D721Med (cell line): ENCODE measurements at regions not wholly inside any gene's neighbourhood (a gene's known extent, or its start where the extent isn't known, plus 50 kb on each side); places are given as distances from the start of the nearest gene placed in this dataset.

Experiments used
- DNase-seq: peaks from one replicate; pipeline ENCODE4 v3.0.0; 2011; ENCODE audit warnings: low spot score; ENCODE audit not compliant: insufficient read length
- FAIRE-seq: peaks from 2 replicates; lab custom pipeline; 2011; peaks lifted over from hg19 to GRCh38; lab: Jason Lieb, UNC
- TF ChIP-seq, protein P1 (sequence below): IDR thresholded peaks from 2 replicates; pipeline ENCODE4 v1.5.1; 2012; ENCODE audit warnings: mild to moderate bottlenecking, control low read depth; ENCODE audit not compliant: insufficient read depth; ENCODE audit errors: missing control alignments

DNA sequence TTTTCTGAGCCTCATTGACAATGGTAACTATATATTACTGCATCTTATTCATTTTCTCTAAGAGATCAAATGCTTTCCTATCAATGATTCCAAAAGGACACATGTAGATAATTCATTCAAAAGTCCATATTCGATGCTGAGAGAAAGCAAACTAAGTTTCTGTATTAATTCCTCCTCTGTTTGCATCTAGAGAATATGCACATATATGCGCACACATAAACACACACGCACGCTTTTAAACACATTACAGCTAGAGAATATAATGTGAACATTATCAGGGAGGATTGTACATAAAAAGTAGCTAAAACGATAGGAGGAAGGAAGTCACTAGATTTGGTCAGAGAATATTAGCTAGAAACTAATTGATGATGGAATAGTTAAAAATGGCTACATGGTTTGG, 379.0 kb upstream of the NETO1 start:
- FAIRE-seq = peak; percentile 99
- DNase-seq = no peak
- TF ChIP-seq, protein P1, sequence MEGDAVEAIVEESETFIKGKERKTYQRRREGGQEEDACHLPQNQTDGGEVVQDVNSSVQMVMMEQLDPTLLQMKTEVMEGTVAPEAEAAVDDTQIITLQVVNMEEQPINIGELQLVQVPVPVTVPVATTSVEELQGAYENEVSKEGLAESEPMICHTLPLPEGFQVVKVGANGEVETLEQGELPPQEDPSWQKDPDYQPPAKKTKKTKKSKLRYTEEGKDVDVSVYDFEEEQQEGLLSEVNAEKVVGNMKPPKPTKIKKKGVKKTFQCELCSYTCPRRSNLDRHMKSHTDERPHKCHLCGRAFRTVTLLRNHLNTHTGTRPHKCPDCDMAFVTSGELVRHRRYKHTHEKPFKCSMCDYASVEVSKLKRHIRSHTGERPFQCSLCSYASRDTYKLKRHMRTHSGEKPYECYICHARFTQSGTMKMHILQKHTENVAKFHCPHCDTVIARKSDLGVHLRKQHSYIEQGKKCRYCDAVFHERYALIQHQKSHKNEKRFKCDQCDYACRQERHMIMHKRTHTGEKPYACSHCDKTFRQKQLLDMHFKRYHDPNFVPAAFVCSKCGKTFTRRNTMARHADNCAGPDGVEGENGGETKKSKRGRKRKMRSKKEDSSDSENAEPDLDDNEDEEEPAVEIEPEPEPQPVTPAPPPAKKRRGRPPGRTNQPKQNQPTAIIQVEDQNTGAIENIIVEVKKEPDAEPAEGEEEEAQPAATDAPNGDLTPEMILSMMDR = no peak

DNA sequence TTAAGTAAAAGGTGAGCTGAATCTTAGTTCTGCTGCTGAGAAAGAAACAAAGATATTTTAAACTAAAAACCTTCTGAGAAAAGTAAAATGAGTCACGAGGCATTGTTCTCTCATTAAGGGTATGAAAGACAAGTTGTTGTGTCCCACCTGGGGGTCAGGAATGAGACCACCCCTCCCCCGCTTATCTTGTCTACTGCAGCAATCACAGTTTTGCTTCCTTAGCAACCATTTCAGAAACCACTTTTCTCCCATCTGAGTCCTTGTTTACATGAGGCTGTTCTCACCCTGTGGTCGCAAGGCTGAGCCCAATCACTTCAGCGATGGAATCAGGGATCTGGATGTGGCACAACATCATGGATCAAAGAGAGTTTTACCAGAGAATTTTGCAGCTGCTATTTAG, 377.6 kb upstream of the NETO1 start:
- FAIRE-seq (no peak), DNase-seq (no peak)
- TF ChIP-seq, protein P1 = no peak

DNA sequence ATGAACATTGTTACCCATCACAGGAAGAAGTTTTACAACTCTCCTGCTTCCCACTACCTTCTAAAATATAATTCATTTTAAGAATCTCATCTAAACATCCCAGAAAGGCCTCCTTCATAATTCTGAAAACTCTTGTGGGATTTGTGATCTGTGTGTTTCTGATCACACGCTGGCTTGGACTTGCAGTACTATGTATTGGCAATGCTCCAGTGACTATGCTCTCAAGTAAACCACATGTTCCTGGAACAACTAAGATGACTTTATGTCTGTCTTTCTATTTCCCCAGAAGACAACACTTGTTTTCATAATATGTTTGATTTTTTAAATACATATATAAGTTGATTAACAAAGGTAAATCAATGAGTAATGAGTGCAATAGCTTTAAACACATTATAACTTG, 376.6 kb upstream of the NETO1 start:
- FAIRE-seq (peak; percentile 98), DNase-seq (no peak)
- TF ChIP-seq, protein P1 = no peak

DNA sequence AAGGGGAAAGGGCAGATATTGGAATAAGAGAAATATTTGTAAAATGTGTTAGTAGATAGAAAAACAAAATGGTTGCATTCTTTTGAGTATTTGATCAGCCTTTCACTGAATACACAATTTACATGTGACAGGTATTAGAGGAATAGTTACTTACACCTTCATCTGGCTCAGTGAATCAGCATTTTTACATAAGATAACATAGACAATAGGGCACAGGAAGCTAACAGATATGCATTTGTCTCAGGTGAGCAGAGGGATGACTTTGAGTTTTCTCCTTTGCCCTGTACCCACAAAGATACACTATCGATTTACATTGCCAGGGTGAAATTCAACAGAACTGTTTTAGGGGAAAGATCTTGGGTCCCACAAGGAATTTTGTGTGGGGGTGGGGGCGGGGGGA, 373.1 kb upstream of the NETO1 start:
- TF ChIP-seq, protein P1 = no peak
- DNase-seq = no peak
- peak; percentile 99 for FAIRE-seq

DNA sequence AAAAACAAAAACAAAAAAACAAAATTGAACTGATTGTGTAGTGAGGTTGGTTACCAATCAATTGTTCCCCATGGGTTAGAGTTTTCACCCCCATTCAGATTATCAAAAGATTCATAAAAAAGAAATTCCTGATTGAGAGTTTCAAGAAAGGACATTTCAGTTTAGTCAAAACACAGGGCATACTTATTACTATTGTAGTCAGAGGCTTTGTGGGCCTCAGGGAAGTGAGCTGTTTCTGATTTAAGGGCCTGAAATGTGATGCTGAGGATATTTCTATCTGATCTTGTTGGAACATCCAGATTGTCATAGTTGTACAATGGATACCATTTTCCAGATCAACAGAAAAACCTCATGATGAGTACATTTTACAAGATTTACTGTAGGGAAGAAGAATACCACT, 368.1 kb upstream of the NETO1 start:
- no peak for DNase-seq
- FAIRE-seq = peak; percentile 99
- TF ChIP-seq, protein P1 = no peak

DNA sequence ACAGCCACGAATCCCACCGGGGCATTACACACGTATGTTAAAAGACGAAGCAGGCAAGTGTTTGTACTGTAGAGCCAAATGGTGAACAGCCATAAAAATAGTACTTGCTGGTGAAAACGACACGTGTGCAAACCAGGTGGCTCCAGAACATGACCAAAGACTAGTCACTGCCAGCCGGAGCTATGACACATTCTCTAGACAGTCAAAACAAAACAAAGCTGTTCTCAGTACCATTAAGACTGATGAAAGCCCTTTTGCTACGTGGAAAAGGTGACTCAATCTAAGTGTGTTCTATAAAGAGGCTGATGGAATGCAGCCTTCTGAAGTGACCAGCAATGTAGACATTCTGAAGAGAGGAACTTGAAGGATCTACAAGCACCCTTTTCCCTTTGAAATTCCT, 367.7 kb upstream of the NETO1 start:
- DNase-seq (no peak), FAIRE-seq (no peak)
- TF ChIP-seq, protein P1 = no peak

DNA sequence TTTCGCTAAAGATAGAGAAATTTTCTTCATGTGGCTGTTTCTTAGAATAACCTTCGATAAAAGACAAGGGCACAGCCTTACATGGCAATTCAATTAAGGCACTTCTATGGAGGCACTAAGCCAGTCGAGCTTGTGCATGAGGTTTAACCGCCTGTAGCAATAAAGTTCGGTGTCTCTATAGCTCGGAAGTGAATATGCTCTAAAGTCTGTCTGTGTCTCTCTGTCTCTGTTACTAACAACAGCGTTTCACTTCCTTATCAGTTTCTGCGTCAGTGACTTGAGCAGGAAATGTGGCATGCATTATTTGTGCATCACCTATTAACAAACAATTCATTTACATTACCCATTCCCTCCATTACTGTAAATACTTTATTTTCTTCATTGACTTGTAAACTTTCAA, 365.1 kb upstream of the NETO1 start:
- TF ChIP-seq, protein P1 = no peak
- FAIRE-seq (peak; percentile 98), DNase-seq (no peak)
